GM12865 (cell line): ENCODE measurements at regions not wholly inside any gene's neighbourhood (a gene's known extent, or its start where the extent isn't known, plus 50 kb on each side); places are given as distances from the start of the nearest gene placed in this dataset.

Experiments
- DNase-seq: peaks from one replicate; pipeline ENCODE4 v3.0.0; 2010; ENCODE audit warnings: low read depth
- H3K4me3 ChIP-seq: 2 replicates; pipeline ENCODE4 v1.5.1; 2011; ENCODE audit warnings: mild to moderate bottlenecking, low read depth, low read length, control low read depth
- CTCF ChIP-seq: IDR thresholded peaks from 2 replicates; pipeline ENCODE4 v1.5.1; 2011; ENCODE audit warnings: low read length, control low read depth, low read depth, inconsistent platforms; ENCODE audit not compliant: insufficient read depth; ENCODE audit errors: missing control alignments

GRCh38 chr2:155867564-155867963 lies 465.0 kb downstream of the NR4A2 start:
- no peak for DNase-seq
- H3K4me3 ChIP-seq = no peak overlapping the region
- no peak for TF ChIP-seq CTCF

- DNase-seq = no peak
- TF ChIP-seq CTCF = no peak
- H3K4me3 ChIP-seq = no peak overlapping the region
These were observed 466.0 kb downstream of the NR4A2 start for GRCh38 chr2:155866477-155866876.

GRCh38 chr2:155852156-155852555 lies 480.4 kb downstream of the NR4A2 start:
- TF ChIP-seq CTCF = no peak
- no peak for DNase-seq
- H3K4me3 ChIP-seq = no peak overlapping the region

GRCh38 chr2:155846259-155846658 lies 486.3 kb downstream of the NR4A2 start:
- H3K4me3 ChIP-seq = no peak overlapping the region
- TF ChIP-seq CTCF = no peak

GRCh38 chr2:155844461-155844860 lies 488.1 kb downstream of the NR4A2 start:
- no peak for DNase-seq
- no peak for TF ChIP-seq CTCF

More at GRCh38 chr2:155846259-155846658, 486.3 kb downstream of the NR4A2 start:
- no peak for DNase-seq

GRCh38 chr2:155842103-155842502 lies 490.4 kb downstream of the NR4A2 start:
- TF ChIP-seq CTCF = no peak
- H3K4me3 ChIP-seq = no peak overlapping the region
- no peak for DNase-seq

More at GRCh38 chr2:155844461-155844860, 488.1 kb downstream of the NR4A2 start:
- H3K4me3 ChIP-seq = no peak overlapping the region

- no peak overlapping the region for H3K4me3 ChIP-seq
- no peak for TF ChIP-seq CTCF
- DNase-seq = no peak
These were observed 491.1 kb downstream of the NR4A2 start for GRCh38 chr2:155841442-155841841.
